LNCaP clone FGC (cell line): ENCODE measurements at regions not wholly inside any gene's neighbourhood (a gene's known extent, or its start where the extent isn't known, plus 50 kb on each side); places are given as distances from the start of the nearest gene placed in this dataset.

ENCODE experiments used
- DNase-seq: peaks from one replicate; pipeline ENCODE4 v3.0.0-alpha.2; 2011; ENCODE audit warnings: low read depth
- H3K4me3 ChIP-seq: 2 replicates; pipeline ENCODE4 v1.5.1; 2011; ENCODE audit warnings: mild to moderate bottlenecking, low read depth, low read length, control low read depth
- CTCF ChIP-seq: IDR thresholded peaks from 2 replicates; pipeline ENCODE4 v1.5.1; 2012; ENCODE audit warnings: mild to moderate bottlenecking; ENCODE audit not compliant: control insufficient read depth, insufficient read depth; ENCODE audit errors: extremely low read depth

- DNase-seq, result no peak
- TF ChIP-seq CTCF, result no peak
- H3K4me3 ChIP-seq, result no peak overlapping the region
Measured at GRCh38 chr15:77714555-77714954, 81.8 kb upstream of the LINGO1 start.

GRCh38 chr15:77714023-77714422 lies 81.3 kb upstream of the LINGO1 start:
- no peak for TF ChIP-seq CTCF
- no peak for DNase-seq
- no peak overlapping the region for H3K4me3 ChIP-seq

GRCh38 chr15:77713281-77713680 lies 80.6 kb upstream of the LINGO1 start:
- no peak for DNase-seq
- H3K4me3 ChIP-seq, result no peak overlapping the region
- no peak for TF ChIP-seq CTCF

- no peak for DNase-seq
- no peak for TF ChIP-seq CTCF
- H3K4me3 ChIP-seq, result no peak overlapping the region
Measured at GRCh38 chr15:77712438-77712837, 79.7 kb upstream of the LINGO1 start.

- DNase-seq, result no peak
- no peak overlapping the region for H3K4me3 ChIP-seq
- no peak for TF ChIP-seq CTCF
Measured at GRCh38 chr15:77710637-77711036, 77.9 kb upstream of the LINGO1 start.

GRCh38 chr15:77710206-77710605 lies 77.5 kb upstream of the LINGO1 start:
- DNase-seq, result no peak
- no peak for TF ChIP-seq CTCF
- H3K4me3 ChIP-seq, result no peak overlapping the region

GRCh38 chr15:77709135-77709886 lies 76.6 kb upstream of the LINGO1 start:
- no peak for DNase-seq
- no peak overlapping the region for H3K4me3 ChIP-seq

More at GRCh38 chr15:77709135-77709886, 76.6 kb upstream of the LINGO1 start:
- no peak for TF ChIP-seq CTCF
